ENCODE measurements at regions not wholly inside any gene's neighbourhood (a gene's known extent, or its start where the extent isn't known, plus 50 kb on each side); places are given as distances from the start of the nearest gene placed in this dataset.

GRCh38 chr7:12970626-12971025, 283.2 kb downstream of the ARL4A start:
- ChIA-PET CTCF (no interaction called here), POLR2A (no interaction called here)
- no peak for DNase-seq (ENCODE audit: extremely low spot score)
- TF ChIP-seq HDGF (IDR thresholded peaks at IDR 0.05; ENCODE audit: borderline replicate concordance) (no peak), ELF4 (IDR thresholded peaks at IDR 0.05) (no peak), NFRKB (IDR thresholded peaks at IDR 0.05) (no peak), LEF1 (IDR thresholded peaks at IDR 0.05; ENCODE audit: borderline replicate concordance) (no peak), BHLHE40 (IDR thresholded peaks at IDR 0.05; ENCODE audit: borderline replicate concordance) (no peak), FOXM1 (IDR thresholded peaks at IDR 0.05; ENCODE audit: borderline replicate concordance) (no peak), FOXK2 (IDR thresholded peaks at IDR 0.05) (no peak), ZNF384 (IDR thresholded peaks at IDR 0.05) (no peak), ARNT (IDR thresholded peaks at IDR 0.05) (no peak), FOXA1 (IDR thresholded peaks at IDR 0.05) (no peak), TARDBP (IDR thresholded peaks at IDR 0.05) (no peak), L3MBTL2 (conservative IDR thresholded peaks at IDR 0.05) (no peak), CTBP1 (IDR thresholded peaks at IDR 0.05; ENCODE audit: borderline replicate concordance) (no peak), SP1 (IDR thresholded peaks at IDR 0.05) (no peak)

DNA sequence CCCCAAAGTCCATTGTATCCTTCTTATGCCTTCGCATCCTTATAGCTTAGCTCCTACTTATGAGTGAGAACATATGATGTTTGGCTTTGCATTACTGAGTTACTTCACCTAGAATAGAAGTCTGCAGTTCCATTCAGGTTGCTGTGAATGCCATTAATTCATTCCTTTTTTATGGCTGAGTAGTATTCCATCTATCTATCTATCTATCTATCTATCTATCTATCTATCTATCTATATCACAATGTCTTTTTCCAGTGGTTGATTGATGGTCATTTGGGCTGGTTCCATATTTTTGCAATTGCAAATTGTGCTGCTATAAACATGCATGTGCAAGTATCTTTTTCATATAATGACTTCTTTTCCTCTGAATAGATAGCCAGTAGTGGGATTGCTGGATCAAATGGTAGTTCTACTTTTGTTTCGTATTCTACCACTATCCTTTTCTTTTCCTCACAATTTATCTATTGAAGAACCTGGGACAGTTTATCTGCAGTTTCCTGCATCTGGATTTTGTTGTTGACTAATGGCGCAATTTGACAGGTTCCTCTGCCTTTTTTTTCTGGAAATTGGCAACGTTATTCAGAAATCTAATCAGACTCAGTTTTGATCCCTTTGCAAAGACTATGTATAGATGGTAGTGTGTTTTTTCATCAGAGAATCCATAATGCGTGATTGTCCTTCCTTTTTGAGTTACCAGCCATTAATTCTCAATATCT, 287.2 kb downstream of the ARL4A start:
- DNase-seq (ENCODE audit: extremely low spot score) = no peak
- no peak for TF ChIP-seq SUZ12 (IDR thresholded peaks at IDR 0.05)
- TF ChIP-seq TARDBP (IDR thresholded peaks at IDR 0.05) = no peak
- no peak for TF ChIP-seq ARNT (IDR thresholded peaks at IDR 0.05)
- TF ChIP-seq L3MBTL2 (conservative IDR thresholded peaks at IDR 0.05) = no peak
- no peak for TF ChIP-seq CTBP1 (IDR thresholded peaks at IDR 0.05; ENCODE audit: borderline replicate concordance)
- TF ChIP-seq ELF4 (IDR thresholded peaks at IDR 0.05) = no peak
- TF ChIP-seq, protein P1, sequence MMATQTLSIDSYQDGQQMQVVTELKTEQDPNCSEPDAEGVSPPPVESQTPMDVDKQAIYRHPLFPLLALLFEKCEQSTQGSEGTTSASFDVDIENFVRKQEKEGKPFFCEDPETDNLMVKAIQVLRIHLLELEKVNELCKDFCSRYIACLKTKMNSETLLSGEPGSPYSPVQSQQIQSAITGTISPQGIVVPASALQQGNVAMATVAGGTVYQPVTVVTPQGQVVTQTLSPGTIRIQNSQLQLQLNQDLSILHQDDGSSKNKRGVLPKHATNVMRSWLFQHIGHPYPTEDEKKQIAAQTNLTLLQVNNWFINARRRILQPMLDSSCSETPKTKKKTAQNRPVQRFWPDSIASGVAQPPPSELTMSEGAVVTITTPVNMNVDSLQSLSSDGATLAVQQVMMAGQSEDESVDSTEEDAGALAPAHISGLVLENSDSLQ (IDR thresholded peaks at IDR 0.05) = no peak
- TF ChIP-seq FOXK2 (IDR thresholded peaks at IDR 0.05) = no peak
- TF ChIP-seq BHLHE40 (IDR thresholded peaks at IDR 0.05; ENCODE audit: borderline replicate concordance) = no peak
- no peak for TF ChIP-seq NFRKB (IDR thresholded peaks at IDR 0.05)
- no peak for TF ChIP-seq HDGF (IDR thresholded peaks at IDR 0.05; ENCODE audit: borderline replicate concordance)
- TF ChIP-seq LEF1 (IDR thresholded peaks at IDR 0.05; ENCODE audit: borderline replicate concordance) = no peak
- no peak for TF ChIP-seq SP1 (IDR thresholded peaks at IDR 0.05)
- no peak for TF ChIP-seq ZNF384 (IDR thresholded peaks at IDR 0.05)
- TF ChIP-seq FOXA1 (IDR thresholded peaks at IDR 0.05) = no peak
- no peak for TF ChIP-seq FOXM1 (IDR thresholded peaks at IDR 0.05; ENCODE audit: borderline replicate concordance)
- CTCF ChIA-PET = no interaction called here
- POLR2A ChIA-PET = no interaction called here

GRCh38 chr7:12975412-12975811, 288.0 kb downstream of the ARL4A start:
- ChIA-PET CTCF (no interaction called here), POLR2A (no interaction called here)
- DNase-seq (ENCODE audit: extremely low spot score) = no peak
- TF ChIP-seq HDGF (IDR thresholded peaks at IDR 0.05; ENCODE audit: borderline replicate concordance) (no peak), SUZ12 (IDR thresholded peaks at IDR 0.05) (no peak), L3MBTL2 (conservative IDR thresholded peaks at IDR 0.05) (no peak), BHLHE40 (IDR thresholded peaks at IDR 0.05; ENCODE audit: borderline replicate concordance) (no peak), FOXK2 (IDR thresholded peaks at IDR 0.05) (no peak)

- no peak for TF ChIP-seq FOXA1 (IDR thresholded peaks at IDR 0.05)
- TF ChIP-seq ELF4 (IDR thresholded peaks at IDR 0.05) = no peak
- TF ChIP-seq, protein P1 (IDR thresholded peaks at IDR 0.05) = no peak
- no peak for TF ChIP-seq ARNT (IDR thresholded peaks at IDR 0.05)
- no peak for TF ChIP-seq CTBP1 (IDR thresholded peaks at IDR 0.05; ENCODE audit: borderline replicate concordance)
- no peak for TF ChIP-seq LEF1 (IDR thresholded peaks at IDR 0.05; ENCODE audit: borderline replicate concordance)
- no peak for TF ChIP-seq SP1 (IDR thresholded peaks at IDR 0.05)
- no peak for TF ChIP-seq HDGF (IDR thresholded peaks at IDR 0.05; ENCODE audit: borderline replicate concordance)
- TF ChIP-seq L3MBTL2 (conservative IDR thresholded peaks at IDR 0.05) = no peak
- no peak for TF ChIP-seq TARDBP (IDR thresholded peaks at IDR 0.05)
- TF ChIP-seq NFRKB (IDR thresholded peaks at IDR 0.05) = no peak
- ChIA-PET POLR2A (no interaction called here), CTCF (no interaction called here)
- DNase-seq (ENCODE audit: extremely low spot score) = no peak
Observed at GRCh38 chr7:12979181-12979580, 291.7 kb downstream of the ARL4A start.

DNA sequence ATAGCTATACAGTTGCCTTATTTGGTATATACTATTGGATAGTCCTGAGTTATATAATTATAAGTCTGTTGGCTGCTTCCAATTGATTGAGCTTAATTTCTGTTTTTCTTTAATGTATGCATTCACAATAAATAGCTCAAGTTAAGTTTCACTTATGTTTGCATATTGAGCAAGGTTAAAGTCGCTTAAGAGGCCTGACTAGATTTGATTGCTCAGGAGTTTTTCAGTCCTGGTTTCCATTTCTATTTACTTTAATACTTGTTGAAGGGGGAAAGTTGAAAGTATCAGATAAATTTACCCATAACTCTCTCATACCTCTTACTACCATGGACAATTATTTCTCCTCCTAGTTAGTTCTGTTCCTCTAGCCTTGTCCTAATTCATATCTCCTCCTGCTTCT, 294.7 kb downstream of the ARL4A start:
- TF ChIP-seq TARDBP (IDR thresholded peaks at IDR 0.05) (no peak), BHLHE40 (IDR thresholded peaks at IDR 0.05; ENCODE audit: borderline replicate concordance) (no peak), ZNF384 (IDR thresholded peaks at IDR 0.05) (no peak), SUZ12 (IDR thresholded peaks at IDR 0.05) (no peak), HDGF (IDR thresholded peaks at IDR 0.05; ENCODE audit: borderline replicate concordance) (no peak), ARNT (IDR thresholded peaks at IDR 0.05) (no peak), L3MBTL2 (conservative IDR thresholded peaks at IDR 0.05) (no peak), FOXK2 (IDR thresholded peaks at IDR 0.05) (no peak), ELF4 (IDR thresholded peaks at IDR 0.05) (no peak), FOXM1 (IDR thresholded peaks at IDR 0.05; ENCODE audit: borderline replicate concordance) (no peak), SP1 (IDR thresholded peaks at IDR 0.05) (no peak), CTBP1 (IDR thresholded peaks at IDR 0.05; ENCODE audit: borderline replicate concordance) (no peak), NFRKB (IDR thresholded peaks at IDR 0.05) (no peak), FOXA1 (IDR thresholded peaks at IDR 0.05) (no peak), LEF1 (IDR thresholded peaks at IDR 0.05; ENCODE audit: borderline replicate concordance) (no peak)
- TF ChIP-seq, protein P1 (IDR thresholded peaks at IDR 0.05) = no peak
- POLR2A ChIA-PET = no interaction called here
- no peak for DNase-seq (ENCODE audit: extremely low spot score)
- CTCF ChIA-PET = interaction anchor here (0.6 kb wide), 1 partner anchor 15 kb away, joined by 3 read pairs; no protein-coding TSS in a partner anchor

DNA sequence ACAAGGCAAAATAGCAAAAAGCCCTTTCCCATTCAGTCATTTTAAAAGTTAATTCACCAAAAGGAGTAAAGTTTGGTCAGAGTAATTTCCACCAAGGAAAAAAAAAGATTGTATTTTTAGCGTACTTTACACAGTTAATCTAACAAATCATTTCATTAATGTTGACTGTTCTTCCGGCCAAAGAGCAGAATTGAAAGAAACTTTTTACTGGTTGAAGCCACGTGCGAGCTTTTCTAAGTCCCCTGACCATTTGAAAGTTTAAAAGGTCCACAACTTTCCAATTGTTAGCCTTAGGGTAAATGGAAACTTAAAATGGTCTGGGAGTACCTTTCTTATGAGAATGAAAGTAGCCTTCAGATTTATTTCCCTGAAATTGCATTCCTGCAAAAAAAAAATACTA, 296.7 kb downstream of the ARL4A start:
- TF ChIP-seq SUZ12 (IDR thresholded peaks at IDR 0.05) = no peak
- TF ChIP-seq HDGF (IDR thresholded peaks at IDR 0.05; ENCODE audit: borderline replicate concordance) = no peak
- TF ChIP-seq ZNF384 (IDR thresholded peaks at IDR 0.05) = no peak
- TF ChIP-seq L3MBTL2 (conservative IDR thresholded peaks at IDR 0.05) = no peak
- TF ChIP-seq FOXM1 (IDR thresholded peaks at IDR 0.05; ENCODE audit: borderline replicate concordance) = no peak
- TF ChIP-seq, protein P1 (IDR thresholded peaks at IDR 0.05) = no peak
- TF ChIP-seq TARDBP (IDR thresholded peaks at IDR 0.05) = no peak
- TF ChIP-seq CTBP1 (IDR thresholded peaks at IDR 0.05; ENCODE audit: borderline replicate concordance) = no peak
- no peak for TF ChIP-seq ARNT (IDR thresholded peaks at IDR 0.05)
- no peak for TF ChIP-seq LEF1 (IDR thresholded peaks at IDR 0.05; ENCODE audit: borderline replicate concordance)
- no peak for TF ChIP-seq SP1 (IDR thresholded peaks at IDR 0.05)
- no peak for TF ChIP-seq FOXA1 (IDR thresholded peaks at IDR 0.05)
- DNase-seq (ENCODE audit: extremely low spot score) = no peak
- POLR2A ChIA-PET = no interaction called here
- CTCF ChIA-PET = no interaction called here

All from HEK293T (cell line).